NCI-H526 treated with DMSO at 0.1 percent for 48 hours (cell line): ENCODE measurements at regions not wholly inside any gene's neighbourhood (a gene's known extent, or its start where the extent isn't known, plus 50 kb on each side); places are given as distances from the start of the nearest gene placed in this dataset.
A peak's percentile ranks its signal among the peaks of the same experiment; 100 is the strongest.

Experiments
- DNase-seq: peaks from one replicate; lab custom pipeline; 2025; lab: John Stamatoyannopoulos, UW

DNA sequence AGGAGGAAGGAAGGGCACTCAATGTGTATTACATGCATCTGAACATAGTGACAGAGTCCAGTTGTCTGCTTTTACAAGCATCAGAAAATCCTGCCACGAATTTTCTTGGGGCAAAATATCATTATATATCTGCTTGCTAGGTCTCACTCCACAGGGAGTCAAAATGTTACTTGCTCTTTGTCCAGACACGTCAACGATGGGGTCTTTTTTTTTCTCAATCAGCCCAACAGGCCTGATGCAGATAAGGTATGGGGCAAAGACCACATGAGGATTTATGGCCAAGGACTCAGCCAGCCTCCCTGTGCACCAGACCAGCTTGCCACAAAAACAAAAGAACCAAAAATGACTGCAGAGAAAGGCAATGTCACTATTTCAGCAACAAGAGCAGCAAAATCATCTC, 323.4 kb upstream of the PKDCC start:
- DNase-seq, result no peak

DNA sequence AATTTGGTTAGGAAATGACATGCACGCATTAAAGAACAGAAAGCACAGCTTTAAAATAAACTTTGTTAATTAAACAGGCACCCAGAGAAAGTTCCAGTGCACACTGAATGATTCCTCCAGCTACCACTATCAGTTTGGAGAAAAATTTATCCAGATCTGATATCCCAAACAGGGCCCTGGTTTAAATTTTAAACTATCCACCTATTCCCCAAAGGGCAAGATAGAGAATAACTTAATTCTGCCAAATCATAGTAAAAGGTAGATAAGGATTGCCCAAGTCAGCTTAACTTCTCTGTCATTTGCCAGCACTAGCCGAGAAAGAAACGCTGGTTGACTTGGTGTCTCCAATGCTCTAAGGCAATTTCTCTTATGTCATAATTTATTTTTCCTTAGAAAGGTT, 321.9 kb upstream of the PKDCC start:
- no peak for DNase-seq

DNA sequence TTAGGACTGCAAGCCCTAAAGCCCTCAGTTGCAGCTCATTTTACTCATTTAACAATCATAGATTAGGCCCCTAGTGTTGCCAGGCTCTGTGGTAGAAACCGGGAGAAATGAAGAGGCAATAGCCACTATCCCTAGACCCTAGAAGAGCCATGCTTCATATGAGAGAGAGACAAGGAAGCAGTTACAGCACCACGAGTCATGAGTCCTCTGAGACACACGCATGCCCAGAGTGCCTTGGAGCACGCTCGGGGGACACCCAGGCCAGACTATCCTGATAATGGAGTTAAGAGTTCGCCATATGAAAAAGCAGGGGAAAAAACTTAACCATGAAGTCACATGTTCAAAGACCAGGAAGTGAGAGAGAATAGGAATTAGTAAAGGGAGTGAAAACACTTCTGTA, 321.5 kb upstream of the PKDCC start:
- DNase-seq, result no peak

DNA sequence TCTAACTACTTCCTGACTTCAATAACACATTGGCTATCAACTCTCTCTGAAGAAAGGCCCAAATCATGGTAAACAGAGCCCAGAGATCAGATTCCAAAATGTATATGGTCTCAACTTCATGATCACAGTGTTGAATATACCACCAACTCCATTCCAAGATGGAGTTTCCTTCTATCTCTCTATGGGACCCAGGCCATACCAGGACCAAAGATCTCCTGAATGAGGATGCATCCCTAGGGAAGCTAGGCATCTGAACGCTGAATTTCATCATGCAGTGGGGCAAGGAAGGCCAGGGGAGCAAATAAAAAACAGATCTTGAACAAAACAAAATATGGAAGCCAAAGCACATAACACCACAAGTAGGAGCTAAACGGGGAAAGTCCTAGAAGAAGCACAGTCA, 320.7 kb upstream of the PKDCC start:
- DNase-seq, result no peak

DNA sequence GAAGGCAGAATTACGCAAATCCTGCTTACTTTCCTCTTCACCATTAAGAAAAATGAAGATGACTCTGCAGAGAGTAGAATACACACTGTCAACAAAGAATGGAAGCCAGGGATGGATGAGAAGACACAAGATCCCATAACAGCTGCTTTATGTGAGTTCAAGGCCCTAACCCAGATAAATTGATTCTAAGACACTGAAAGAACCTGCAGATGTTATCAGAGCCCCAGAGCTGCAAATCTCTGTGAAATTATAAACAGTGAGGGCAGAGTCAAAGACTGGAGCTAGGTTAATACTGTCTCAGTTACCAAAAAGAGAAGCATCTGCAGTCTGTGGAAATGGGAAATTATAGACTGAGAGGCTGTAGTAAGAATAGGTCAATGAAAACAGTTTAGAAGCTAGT, 320.1 kb upstream of the PKDCC start:
- no peak for DNase-seq

DNA sequence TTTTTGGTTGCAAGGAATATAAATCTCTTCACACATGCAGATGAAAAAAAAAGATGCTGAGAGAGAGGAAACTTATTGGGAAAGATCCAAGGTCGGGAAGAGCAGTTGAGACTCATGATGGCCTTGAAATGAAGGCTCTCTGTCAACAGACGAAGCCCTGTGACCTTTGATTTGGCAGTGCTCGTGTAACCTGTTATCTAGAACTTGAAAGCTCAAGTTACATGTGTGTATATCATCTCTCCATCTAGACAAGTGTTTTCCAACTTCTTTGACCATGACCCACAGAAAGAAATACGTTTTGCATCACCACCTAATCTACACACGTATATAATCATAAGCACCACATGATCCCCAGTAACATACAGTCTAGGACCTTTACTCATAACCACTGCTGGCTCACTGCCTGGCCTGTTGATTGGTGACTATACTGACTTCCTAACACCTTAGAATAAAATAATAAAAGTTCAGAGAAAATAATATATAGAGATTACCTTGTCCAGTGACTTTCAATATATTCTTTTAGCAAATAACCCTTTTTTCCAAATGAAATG, 319.0 kb upstream of the PKDCC start:
- DNase-seq, result no peak

DNA sequence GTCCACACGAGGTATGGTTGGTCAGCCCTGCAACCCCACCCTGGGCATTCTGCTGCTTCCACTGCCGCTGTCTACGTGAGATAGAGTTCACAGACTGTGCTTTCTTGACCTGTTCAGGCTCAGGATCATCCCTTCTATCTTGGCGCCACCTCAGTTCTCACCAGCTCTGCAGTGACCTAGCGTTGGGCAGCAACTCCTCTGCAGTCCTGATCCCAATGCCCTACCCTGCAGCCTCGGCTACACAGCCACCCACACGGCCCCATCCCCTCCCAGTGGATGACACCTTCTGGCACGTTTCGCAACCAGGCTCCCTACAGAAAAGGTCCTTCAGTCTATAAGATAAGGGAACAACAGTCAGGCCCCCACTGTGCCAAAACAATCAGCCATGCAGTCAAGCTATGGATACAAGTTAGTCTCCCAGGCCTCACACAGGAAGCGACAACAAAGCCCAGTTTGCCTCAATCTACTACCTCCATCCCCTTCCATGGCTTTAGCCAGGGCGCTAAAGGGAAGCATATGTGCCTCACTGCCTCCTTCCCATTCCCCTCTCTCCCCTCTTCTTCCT, 317.9 kb upstream of the PKDCC start:
- no peak for DNase-seq

DNA sequence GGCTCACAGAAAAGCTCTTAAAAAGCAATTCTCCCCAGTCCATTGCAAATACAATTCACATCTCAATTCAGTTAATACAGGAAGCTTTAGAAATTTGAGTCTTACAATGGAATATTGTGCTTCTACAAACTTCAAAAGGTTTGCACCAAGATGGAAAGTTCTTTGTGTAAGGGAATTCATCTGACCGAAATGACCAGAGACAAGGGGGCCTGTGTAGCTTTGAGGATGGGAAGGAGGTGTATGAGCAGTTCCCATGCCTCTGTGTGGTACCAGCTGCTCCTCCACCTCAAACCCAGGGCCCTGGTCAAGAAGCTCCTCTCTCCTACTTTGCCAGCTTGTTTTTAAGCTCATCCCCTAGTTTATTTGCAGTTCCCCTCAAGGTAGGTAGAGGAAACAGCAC, 312.8 kb upstream of the PKDCC start:
- no peak for DNase-seq

DNA sequence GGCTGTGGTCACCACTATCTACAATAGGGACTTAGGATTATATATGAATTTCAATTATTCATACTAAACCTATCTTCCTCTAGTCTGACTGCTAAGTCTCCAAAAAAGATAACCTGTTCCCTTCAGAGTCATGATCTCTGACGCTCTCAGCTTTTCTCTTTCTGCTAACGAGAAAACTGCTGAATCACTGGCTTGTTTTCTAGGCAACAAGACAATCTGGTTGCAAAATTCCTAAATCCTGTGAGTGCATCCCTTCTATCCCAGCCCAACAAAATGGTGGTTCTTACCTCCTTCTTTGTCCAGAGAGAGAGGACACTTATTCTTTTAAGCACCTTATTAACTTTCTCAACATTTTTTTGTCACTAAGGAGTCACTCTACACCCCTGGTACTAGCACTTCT, 312.3 kb upstream of the PKDCC start:
- no peak for DNase-seq

DNA sequence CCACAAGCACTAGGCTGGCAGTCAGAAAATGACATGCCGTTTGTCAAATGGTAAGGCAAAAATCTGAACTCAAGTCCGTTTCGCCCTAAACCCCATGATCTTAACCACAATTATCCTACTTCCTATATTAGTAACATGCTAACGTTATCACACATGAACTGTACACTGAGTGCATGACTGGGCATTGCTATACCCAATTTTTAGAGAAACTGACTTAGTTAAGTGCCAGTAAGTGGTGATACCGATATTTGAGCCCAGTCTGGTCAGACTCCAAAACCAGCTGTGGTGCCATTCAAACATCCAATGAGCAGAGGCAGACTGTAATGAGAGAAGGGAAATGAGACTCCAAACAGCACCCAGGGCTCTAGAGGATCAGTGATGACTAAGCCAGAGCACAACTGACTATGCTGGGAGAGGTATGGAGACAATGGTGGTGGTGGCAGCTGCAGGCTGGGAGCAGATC, 311.7 kb upstream of the PKDCC start:
- DNase-seq, result no peak

DNA sequence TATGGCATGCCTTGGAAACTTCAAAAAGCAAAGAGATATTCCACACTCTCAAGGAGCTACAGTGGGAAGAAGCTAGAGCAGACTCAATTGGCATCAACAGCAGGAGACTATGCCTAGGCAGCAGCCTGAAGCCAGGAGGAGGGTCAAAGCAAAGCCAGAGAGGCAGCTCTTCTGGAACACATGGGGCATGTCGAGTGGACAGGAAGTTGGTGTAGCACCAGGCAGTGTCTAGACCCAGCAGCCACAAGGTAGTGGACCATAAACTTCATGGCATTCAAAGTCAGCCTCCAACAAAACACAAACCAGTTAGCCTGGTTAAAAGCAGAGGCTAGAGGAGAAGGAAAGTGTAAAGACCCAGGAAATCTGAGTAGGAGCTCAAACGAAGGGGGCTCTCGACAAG, 311.2 kb upstream of the PKDCC start:
- DNase-seq, result no peak

DNA sequence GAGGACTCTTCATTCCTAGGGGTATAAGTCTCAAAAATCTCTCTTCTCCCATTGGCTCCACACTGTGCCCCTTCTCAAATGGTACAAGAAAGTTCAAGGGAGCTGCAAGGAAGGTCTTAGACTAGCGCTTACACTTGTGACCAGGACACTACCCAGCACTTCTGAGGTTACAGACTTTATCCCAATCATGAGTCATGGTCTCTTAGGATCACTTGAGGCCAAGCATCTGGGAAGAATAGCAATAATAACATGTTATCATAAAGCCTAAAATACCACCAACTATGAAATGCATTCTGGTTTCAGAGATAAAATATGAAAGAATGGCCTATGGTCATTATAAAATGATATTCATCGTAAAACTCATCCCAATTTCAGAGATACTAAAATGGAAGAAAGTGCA, 309.9 kb upstream of the PKDCC start:
- DNase-seq, result no peak

DNA sequence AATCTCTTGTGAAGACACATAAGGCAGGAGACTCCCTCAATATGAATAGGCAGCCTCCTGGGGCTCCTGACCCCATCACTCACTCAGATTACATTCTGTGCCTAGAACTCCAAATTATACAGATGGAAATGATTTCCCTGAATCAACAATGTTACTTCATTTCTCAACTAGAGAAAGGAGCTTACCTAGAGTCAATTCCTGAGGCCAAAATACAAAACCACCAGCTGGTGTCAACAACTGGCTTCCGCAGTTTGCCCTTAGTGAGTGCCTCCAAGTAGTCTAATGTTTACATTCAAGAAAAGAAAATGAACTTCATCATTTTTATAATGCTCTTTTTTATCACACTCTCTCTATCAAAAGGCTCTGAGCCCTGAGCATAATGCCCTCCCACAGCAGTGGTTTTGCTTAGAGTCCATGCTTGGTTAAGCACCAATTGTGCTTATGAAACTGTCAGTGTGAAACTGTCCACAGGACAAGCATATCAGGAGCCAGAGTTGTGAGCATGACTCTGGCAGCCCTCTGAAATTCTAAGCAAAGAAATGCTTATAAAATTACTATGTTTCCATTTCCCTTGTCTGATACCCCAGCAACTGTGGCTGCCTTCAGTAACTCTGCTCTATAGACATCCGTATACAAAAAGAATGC, 305.7 kb upstream of the PKDCC start:
- peak; percentile 88 for DNase-seq

DNA sequence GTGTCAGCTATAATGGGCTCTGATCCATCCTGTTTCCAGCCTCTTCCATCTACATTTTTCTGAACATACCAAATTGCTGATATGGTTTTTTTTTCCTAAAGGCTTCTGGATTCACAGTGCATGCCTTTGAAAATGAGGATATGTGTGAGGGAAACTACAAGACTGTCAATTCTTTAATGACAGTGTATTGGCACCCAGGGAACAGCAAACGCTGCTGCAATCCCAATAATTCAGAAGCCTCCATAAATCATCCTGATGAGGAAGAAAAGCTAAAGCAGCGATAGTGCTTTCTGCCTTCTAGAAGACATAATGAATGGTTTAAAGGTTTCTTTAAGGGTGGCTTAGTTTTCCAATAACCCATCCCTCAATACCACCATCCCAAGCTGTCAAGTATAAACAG, 304.5 kb upstream of the PKDCC start:
- no peak for DNase-seq

DNA sequence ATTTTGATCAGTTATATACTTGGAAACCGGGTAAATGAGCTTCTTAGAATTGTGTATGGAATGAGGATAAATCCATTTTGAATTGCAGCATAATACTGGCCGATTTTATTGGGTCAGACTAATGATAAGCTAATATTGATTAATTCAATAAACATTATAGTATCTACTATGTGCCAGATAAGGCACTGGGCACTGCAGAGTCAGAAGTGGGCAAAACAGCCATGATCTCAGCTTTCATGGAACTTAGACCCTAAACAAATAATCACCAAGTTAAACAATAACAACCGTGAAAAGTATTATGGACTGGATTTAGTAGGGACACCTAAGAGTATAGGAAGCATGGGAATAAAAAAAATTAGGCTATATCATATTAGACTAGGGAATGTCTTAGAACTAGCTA, 297.0 kb upstream of the PKDCC start:
- no peak for DNase-seq

DNA sequence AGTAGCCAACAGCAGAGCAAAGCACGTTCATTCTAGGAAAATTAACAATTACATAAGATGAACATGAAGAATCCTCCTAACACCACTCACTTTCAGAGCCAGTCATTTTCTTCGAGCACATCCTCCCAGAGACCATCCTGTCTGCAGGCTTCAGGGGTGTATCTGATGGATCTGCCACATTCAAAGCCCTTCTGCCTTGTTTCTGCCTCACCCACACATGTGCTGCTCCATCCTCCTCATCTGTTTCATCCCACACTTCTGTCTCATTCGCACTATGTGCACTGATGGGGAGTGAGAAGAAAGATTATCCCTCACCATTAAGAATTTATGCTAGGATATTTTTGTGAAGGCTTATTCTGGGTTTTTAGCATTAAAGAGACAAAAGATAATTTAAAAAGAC, 287.9 kb upstream of the PKDCC start:
- DNase-seq, result no peak

DNA sequence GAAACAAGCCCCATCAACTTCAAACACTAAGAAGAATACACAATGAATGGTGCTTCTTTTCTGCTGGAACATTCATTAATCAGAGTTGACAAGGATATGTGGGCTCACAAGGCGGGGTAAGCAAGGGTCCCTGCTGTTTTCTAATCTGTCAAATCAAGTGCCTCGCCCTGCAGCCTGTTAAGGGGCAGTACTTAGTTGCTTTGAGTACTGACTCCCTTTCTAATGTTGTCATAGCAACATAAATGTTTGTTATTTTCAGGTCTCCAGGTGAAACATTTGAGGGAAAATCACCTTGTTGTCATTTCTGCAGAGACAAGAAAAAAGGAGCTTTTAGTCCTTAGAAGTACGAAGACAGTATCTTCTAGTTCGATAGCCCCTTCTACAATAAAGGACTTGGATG, 284.7 kb upstream of the PKDCC start:
- DNase-seq, result no peak

DNA sequence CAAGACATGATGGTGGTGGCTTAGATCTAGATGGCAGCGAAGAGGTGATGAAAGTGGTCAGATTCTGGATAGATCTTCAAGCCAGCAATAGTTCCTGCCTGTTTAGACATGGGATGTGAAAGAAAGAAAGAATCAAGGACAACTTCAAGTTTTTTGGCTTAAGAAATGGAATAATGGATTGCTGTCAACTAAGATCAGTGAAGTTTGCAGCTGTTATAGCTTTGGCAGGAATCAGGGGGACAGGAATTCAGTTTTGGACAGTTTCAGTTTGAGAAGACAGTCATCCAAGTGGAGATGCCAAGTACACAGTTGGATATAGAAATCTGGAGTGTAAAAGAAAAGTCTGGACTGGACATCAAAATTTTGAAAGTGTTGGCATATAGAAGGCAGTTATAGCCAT, 283.7 kb upstream of the PKDCC start:
- DNase-seq, result no peak

DNA sequence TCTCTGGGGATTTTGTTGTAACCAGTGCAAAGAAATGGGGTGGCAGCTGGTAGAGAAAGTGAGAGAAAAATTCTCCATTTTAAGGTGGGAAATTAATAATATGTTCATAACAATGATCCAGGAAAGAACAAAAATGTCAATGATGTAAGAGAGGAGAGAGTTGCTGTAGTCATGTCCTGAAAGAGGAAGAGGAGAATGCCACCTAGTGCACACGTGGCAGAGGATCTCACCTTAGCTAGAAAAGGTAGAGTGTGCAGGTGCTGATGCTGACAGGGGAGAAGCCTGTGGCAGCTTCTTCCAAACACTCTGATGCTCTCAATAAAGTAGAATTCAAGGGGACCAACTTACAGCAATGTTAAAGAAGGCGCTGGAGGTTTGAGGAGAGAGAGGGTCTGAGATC, 282.9 kb upstream of the PKDCC start:
- DNase-seq, result no peak

DNA sequence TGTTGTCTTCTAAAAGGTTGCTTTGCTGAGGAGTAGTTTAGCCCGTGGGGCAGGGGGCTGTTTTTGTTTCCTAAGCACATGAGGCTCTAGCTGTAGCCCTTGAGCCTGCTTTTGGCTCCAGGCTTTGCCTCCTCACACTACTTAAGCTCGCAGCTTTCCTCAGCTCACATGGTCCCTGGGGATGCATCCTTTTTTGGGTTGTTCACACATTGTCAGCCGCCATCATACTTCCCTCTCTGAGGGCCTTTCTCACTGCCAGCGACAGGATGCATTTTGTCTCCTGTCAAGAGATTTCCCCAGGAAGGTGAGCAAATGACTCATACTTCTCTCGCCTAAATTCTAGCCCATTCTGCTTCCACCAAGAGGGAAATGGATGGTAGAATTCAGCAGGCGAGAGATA, 279.5 kb upstream of the PKDCC start:
- no peak for DNase-seq

DNA sequence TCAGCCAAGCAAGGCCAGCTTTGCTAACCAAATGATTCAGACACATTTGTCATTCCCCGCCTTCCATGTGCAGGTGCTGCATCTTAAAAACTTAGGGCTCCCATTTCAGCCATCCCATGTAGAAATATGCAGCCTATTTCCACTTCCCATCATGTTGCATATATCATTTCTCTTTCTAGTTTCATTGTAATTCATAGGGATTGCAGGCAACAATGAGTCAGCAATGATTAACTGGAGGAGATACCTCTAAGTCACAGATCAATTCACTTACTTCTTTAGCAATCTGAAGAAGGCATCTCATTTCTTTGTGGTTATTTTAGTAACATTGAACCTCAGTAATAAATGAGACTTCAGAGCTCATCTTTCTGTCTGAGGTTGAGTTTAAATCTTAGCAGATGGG, 276.1 kb upstream of the PKDCC start:
- no peak for DNase-seq

DNA sequence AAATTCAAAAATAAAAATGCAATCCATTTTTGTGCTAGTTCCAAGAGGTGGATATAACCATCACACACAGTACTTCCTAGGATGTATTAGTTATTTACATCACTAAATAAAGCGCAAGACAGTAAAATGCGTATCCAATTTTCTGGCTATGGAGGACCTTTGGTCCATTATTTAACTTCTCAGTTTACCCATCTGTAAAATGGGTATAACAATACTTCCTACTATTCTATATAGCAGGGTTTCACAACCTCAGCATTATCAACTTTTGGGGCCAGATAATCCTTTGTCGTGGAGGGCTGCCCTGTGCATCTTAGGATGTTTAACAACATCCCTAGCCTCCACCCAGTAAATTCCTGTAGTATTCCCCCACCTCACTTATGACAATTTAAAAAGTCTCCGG, 275.1 kb upstream of the PKDCC start:
- DNase-seq, result no peak

DNA sequence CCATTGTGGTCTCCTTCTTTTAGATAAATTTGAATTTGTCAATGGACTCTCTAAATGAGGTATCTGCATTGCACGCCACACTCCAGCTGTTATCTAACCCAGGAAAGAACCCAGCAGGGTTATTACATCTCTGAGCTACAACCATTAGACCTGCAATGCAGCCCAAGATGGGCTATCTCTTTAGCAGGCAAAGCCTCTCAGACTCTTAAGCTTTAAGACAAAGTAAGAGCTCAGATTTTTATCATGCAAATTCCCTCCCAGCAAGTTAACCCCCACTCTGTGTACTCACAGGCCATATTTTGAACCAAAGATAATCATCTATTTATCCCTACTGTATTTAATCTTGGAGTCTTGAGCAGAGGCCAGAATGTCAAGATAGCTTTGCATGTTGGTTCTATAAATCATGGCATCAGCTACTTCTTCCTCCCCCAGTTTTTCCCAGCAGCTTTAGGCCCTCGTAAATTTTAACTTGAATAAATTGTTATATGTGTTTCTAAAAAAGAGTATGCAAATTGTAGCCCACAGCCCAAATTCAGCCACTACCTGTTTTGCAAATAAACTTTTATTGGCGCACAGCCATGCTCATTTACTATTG, 273.7 kb upstream of the PKDCC start:
- peak; percentile 84 for DNase-seq
